Osteocyte (in vitro differentiated cells): ENCODE measurements at regions not wholly inside any gene's neighbourhood (a gene's known extent, or its start where the extent isn't known, plus 50 kb on each side); places are given as distances from the start of the nearest gene placed in this dataset.
A peak's percentile ranks its signal among the peaks of the same experiment; 100 is the strongest.

Source experiments
- DNase-seq: peaks from one replicate; pipeline ENCODE4 v3.0.0; 2021; ENCODE audit warnings: mixed read lengths; ENCODE audit not compliant: unreplicated experiment; ENCODE audit errors: extremely low spot score
- H3K27ac Mint-ChIP-seq: one replicate; pipeline ENCODE4 v1.8.0; 2021; ENCODE audit warnings: mild to moderate bottlenecking, mixed read lengths; ENCODE audit not compliant: unreplicated experiment
- H3K27me3 Mint-ChIP-seq: one replicate; pipeline ENCODE4 v1.8.0; 2021; ENCODE audit warnings: mixed read lengths; ENCODE audit not compliant: unreplicated experiment
- H3K36me3 Mint-ChIP-seq: one replicate; pipeline ENCODE4 v1.8.0; 2021; ENCODE audit warnings: mixed read lengths; ENCODE audit not compliant: unreplicated experiment
- H3K4me1 Mint-ChIP-seq: one replicate; pipeline ENCODE4 v1.8.0; 2021; ENCODE audit warnings: mixed read lengths; ENCODE audit not compliant: unreplicated experiment
- H3K4me3 Mint-ChIP-seq: one replicate; pipeline ENCODE4 v1.8.0; 2021; ENCODE audit warnings: mild to moderate bottlenecking, moderate library complexity, mixed read lengths; ENCODE audit not compliant: unreplicated experiment
- H3K9me3 Mint-ChIP-seq: one replicate; pipeline ENCODE4 v1.8.0; 2021; ENCODE audit warnings: mixed read lengths; ENCODE audit not compliant: unreplicated experiment
- TF ChIP-seq, protein P1 (sequence below): fragments of 200-600 bp; sonication (generic); IDR thresholded peaks from 2 replicates; pipeline ENCODE4 v1.5.0; 2021; ENCODE audit warnings: antibody characterized with exemption, mild to moderate bottlenecking, moderate library complexity

DNA sequence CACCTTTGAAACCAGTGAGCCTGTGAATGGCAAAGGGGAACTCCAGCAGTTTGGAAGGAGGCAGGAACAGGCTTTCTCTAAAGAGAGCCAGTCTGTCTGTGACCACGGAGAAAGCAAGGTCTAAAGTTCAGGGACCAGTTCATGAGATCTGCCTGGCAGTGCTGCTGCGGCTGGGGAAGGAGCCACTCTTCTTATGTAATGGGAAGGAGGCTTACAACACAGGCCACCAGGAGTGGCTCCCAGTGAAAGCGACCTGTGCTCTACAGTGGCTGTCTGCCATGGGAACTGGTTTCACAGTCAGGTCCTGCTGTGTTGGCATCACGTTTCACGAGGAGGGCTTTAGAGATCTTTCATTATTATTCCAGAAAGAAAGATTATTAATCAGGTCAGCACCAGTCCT lies 291.9 kb upstream of the PRDM1 start:
- TF ChIP-seq, protein P1, sequence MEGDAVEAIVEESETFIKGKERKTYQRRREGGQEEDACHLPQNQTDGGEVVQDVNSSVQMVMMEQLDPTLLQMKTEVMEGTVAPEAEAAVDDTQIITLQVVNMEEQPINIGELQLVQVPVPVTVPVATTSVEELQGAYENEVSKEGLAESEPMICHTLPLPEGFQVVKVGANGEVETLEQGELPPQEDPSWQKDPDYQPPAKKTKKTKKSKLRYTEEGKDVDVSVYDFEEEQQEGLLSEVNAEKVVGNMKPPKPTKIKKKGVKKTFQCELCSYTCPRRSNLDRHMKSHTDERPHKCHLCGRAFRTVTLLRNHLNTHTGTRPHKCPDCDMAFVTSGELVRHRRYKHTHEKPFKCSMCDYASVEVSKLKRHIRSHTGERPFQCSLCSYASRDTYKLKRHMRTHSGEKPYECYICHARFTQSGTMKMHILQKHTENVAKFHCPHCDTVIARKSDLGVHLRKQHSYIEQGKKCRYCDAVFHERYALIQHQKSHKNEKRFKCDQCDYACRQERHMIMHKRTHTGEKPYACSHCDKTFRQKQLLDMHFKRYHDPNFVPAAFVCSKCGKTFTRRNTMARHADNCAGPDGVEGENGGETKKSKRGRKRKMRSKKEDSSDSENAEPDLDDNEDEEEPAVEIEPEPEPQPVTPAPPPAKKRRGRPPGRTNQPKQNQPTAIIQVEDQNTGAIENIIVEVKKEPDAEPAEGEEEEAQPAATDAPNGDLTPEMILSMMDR = no peak
- Mint-ChIP-seq H3K27me3 (no peaks in the 10 kb centered on the region), H3K4me3 (no peak overlapping the region), H3K36me3 (no peaks in the 10 kb centered on the region), H3K4me1 (peaks cover 9% of the 10 kb centered on the region), H3K9me3 (no peaks in the 10 kb centered on the region), H3K27ac (no peak overlapping the region)
- no peak for DNase-seq

DNA sequence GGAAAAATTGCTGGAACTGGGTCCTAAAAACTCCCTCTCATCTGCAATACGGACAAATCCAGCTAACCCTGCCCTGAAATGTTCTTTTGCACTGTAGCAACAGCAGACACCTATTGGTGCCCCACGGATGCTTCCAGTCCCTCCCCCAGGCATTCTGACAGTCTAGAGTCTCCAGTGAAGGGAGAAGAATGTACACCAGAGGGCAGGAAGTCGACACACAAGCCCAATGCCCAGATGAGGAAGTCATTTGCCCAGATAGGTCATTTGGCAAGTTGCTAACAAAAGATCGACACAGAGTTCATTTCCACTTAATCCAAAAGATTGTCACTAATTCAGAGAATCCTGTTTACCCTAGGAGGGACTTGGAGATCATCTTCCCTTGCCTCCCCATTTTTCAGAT lies 293.0 kb upstream of the PRDM1 start:
- Mint-ChIP-seq H3K27ac (no peak overlapping the region), H3K4me1 (peaks cover 5% of the 10 kb centered on the region), H3K36me3 (no peaks in the 10 kb centered on the region), H3K27me3 (no peaks in the 10 kb centered on the region), H3K9me3 (no peaks in the 10 kb centered on the region), H3K4me3 (no peak overlapping the region)
- DNase-seq = no peak
- TF ChIP-seq, protein P1 = no peak

DNA sequence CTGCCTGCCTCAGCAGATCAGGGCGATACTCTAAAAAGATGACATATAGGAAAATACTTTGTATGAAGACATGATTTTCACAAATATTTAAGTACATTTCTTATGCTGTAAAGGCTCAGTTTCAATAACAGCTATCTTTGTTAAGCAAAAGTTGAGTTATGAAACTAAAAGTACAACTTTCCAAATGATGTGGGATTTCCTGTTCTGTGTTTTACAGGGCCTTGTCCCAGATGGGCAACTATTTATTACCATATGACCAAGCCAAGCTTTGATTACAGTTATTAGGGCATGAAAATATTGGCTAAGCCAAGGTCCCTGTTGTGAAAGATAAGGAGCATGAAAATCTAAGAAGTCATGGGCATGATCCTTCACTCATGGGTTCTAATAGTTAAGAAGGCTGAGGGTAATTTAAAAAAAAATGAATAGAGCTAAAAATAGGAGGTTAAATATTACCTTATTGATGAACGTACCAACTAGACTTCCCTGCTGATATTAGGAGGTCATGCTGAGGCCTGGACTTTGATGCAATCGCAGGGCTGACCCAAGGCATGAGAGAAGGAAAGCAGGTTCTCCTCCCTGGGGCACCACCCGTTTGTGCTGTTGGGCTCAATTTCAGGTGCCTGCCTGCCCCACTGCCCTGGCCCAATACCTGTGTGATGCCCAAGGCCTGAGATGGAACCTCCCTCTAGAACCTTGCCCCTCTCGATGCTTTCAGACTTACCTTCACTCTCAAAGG lies 294.4 kb upstream of the PRDM1 start:
- H3K4me3 Mint-ChIP-seq = no peak overlapping the region
- H3K9me3 Mint-ChIP-seq = no peaks in the 10 kb centered on the region
- TF ChIP-seq, protein P1 = no peak
- H3K36me3 Mint-ChIP-seq = no peaks in the 10 kb centered on the region
- H3K27me3 Mint-ChIP-seq = no peaks in the 10 kb centered on the region
- DNase-seq = no peak
- no peaks in the 10 kb centered on the region for H3K4me1 Mint-ChIP-seq
- H3K27ac Mint-ChIP-seq = no peak overlapping the region

DNA sequence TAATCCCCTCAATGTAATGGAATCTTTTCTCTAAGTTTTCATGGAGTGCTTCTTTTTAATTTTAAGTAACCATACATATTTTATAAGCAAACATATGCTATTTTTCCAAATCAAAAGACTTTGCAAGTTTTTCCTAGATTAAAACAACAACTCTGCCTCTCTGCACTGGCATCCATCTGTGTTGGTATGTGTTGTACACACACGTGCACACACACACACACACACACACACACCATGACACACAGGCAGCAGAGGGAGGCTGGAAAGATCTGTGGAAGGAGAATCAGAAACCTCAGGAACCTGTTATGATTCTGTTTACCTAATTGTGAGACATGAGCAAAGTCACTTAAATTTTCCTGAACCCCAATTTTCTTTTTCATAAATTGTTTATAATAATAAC lies 295.0 kb upstream of the PRDM1 start:
- Mint-ChIP-seq H3K4me1 (no peaks in the 10 kb centered on the region), H3K27ac (no peak overlapping the region), H3K36me3 (no peaks in the 10 kb centered on the region), H3K9me3 (no peaks in the 10 kb centered on the region), H3K4me3 (no peak overlapping the region), H3K27me3 (no peaks in the 10 kb centered on the region)
- no peak for DNase-seq
- TF ChIP-seq, protein P1 = no peak

DNA sequence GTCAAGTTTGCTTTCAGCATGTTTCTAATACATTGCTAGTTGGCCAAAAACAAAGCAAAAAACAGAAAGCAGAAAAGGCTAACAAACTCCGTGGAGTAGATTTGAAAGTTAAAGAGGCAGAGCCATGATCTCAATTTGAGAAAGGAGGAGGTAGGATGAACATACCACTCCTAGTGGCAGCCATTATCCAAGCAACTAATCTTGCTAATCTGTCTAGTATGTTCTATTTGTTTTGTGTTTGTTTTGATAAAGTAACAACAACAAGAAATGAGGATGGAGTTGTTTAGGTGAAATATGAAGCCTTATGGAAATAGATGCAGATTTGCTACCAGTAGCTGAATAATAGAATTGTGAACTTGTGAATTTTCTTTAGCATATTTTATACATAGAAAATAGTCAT lies 295.5 kb upstream of the PRDM1 start:
- Mint-ChIP-seq H3K27ac (no peak overlapping the region), H3K27me3 (no peaks in the 10 kb centered on the region)
- TF ChIP-seq, protein P1 = peak; percentile 8

More for the DNA sequence above, 295.5 kb upstream of the PRDM1 start:
- H3K36me3 Mint-ChIP-seq = no peaks in the 10 kb centered on the region
- no peaks in the 10 kb centered on the region for H3K9me3 Mint-ChIP-seq
- H3K4me1 Mint-ChIP-seq = no peaks in the 10 kb centered on the region
- H3K4me3 Mint-ChIP-seq = no peak overlapping the region
- DNase-seq = no peak
